B cell (primary cell): ENCODE measurements at regions not wholly inside any gene's neighbourhood (a gene's known extent, or its start where the extent isn't known, plus 50 kb on each side); places are given as distances from the start of the nearest gene placed in this dataset.

Source experiments
- ATAC-seq: fragments of 200-7000 bp; cut with Tn5 transposase; one replicate; pipeline ENCODE4 v1.10.0; 2021; ENCODE audit warnings: low read depth, mild to moderate bottlenecking, moderate number of reproducible peaks, moderate library complexity
- CTCF ChIA-PET: fragments of 350-600 bp; sonication (Branson Sonifier 250); formaldehyde crosslinking; loops from one replicate; lab custom pipeline; 2021; ENCODE audit warnings: antibody characterized with exemption, inconsistent platforms; lab: Charles Lee
- POLR2A ChIA-PET: fragments of 350-600 bp; sonication (Branson Sonifier 250); formaldehyde crosslinking; loops from one replicate; lab custom pipeline; 2021; ENCODE audit warnings: antibody characterized with exemption; lab: Charles Lee
- DNase-seq: peaks from one replicate; pipeline ENCODE4 v3.0.0; 2013
- H2AFZ ChIP-seq: 2 replicates; pipeline ENCODE4 v1.6.1; 2012; ENCODE audit warnings: mild to moderate bottlenecking, low read depth, low read length; ENCODE audit not compliant: insufficient read depth, poor library complexity, severe bottlenecking
- H3K27ac ChIP-seq, 2 donors: 1 replicate in 1 of 2; 2 replicates in 1 of 2; pipeline ENCODE4 v1.5.1; 2012 to 2013; ENCODE audit warnings: low read length in 2 of 2, mild to moderate bottlenecking in 2 of 2, moderate library complexity in 1 of 2
- H3K27me3 ChIP-seq, 4 experiments: fragments of 200-600 bp in 1 of 4; sonication (generic) in 1 of 4; replicated peaks in 1 of 4; 1 replicate in 2 of 4; 2 replicates in 2 of 4; pipeline versions ENCODE4 v1.6.1 to v1.7.0; 2013 to 2016; ENCODE audit warnings: low read length in 3 of 4, mild to moderate bottlenecking in 2 of 4, mixed read lengths in 1 of 4, moderate library complexity in 1 of 4; ENCODE audit not compliant: insufficient read depth in 4 of 4, control insufficient read depth in 3 of 4; ENCODE audit errors: control extremely low read depth in 1 of 4
- H3K36me3 ChIP-seq, 2 experiments: replicated peaks in 1 of 2; 1 replicate in 1 of 2; 2 replicates in 1 of 2; pipeline versions ENCODE4 v1.6.1 to v1.7.1; 2013; ENCODE audit warnings: low read length in 1 of 2; ENCODE audit not compliant: insufficient read depth in 2 of 2, control insufficient read depth in 1 of 2; ENCODE audit errors: control extremely low read depth in 1 of 2, extremely low read depth in 1 of 2
- H3K4me1 ChIP-seq, 2 donors: fragments of 200-600 bp in 1 of 2; sonication (generic) in 1 of 2; 1 replicate in 1 of 2; 2 replicates in 1 of 2; pipeline versions ENCODE4 v1.5.1 to v1.6.1; 2013 to 2017; ENCODE audit warnings: low read length in 2 of 2; ENCODE audit not compliant: control insufficient read depth in 2 of 2, insufficient read depth in 2 of 2
- H3K4me2 ChIP-seq: replicated peaks from 2 replicates; pipeline ENCODE3; 2012; ENCODE audit warnings: mild to moderate bottlenecking, low read depth, low read length; ENCODE audit not compliant: poor library complexity, severe bottlenecking
- H3K4me3 ChIP-seq, 5 experiments: fragments of 200-600 bp in 1 of 5; sonication (generic) in 1 of 5; 1 replicate in 3 of 5; 2 replicates in 2 of 5; pipeline versions ENCODE4 v1.5.1 to v1.7.0; 2011 to 2016; ENCODE audit warnings: low read length in 4 of 5, mild to moderate bottlenecking in 4 of 5, low read depth in 2 of 5, control low read depth in 1 of 5, moderate library complexity in 1 of 5; ENCODE audit not compliant: insufficient read depth in 1 of 5; ENCODE audit errors: control extremely low read depth in 1 of 5, extremely low read depth in 1 of 5
- H3K79me2 ChIP-seq: fragments of 200-600 bp; sonication (generic); one replicate; pipeline ENCODE4 v1.6.0; 2016; ENCODE audit warnings: low read length; ENCODE audit not compliant: control insufficient read depth, insufficient read depth
- H3K9ac ChIP-seq: fragments of 200-600 bp; sonication (generic); 2 replicates; pipeline ENCODE4 v1.6.1; 2017; ENCODE audit warnings: mild to moderate bottlenecking, low read length, moderate library complexity
- H3K9me3 ChIP-seq, 3 donors: one replicate each; pipeline versions ENCODE4 v1.6.1 to v1.7.1; 2013; ENCODE audit warnings: low read length in 2 of 3; ENCODE audit not compliant: control insufficient read depth in 2 of 3, insufficient read depth in 1 of 3; ENCODE audit errors: control extremely low read depth in 1 of 3
- H4K20me1 ChIP-seq: 2 replicates; pipeline ENCODE4 v1.6.0; 2012; ENCODE audit warnings: mild to moderate bottlenecking, low read length; ENCODE audit not compliant: insufficient read depth, control insufficient read depth, poor library complexity, severe bottlenecking
- H3K27ac Mint-ChIP-seq: one replicate; pipeline ENCODE4 v1.8.0; 2021; ENCODE audit warnings: mixed read lengths
- H3K27me3 Mint-ChIP-seq: one replicate; pipeline ENCODE4 v1.8.0; 2021; ENCODE audit warnings: mixed read lengths
- H3K4me1 Mint-ChIP-seq: one replicate; pipeline ENCODE4 v1.8.0; 2021; ENCODE audit warnings: mixed read lengths
- H3K4me3 Mint-ChIP-seq: one replicate; pipeline ENCODE4 v1.8.0; 2021; ENCODE audit warnings: mixed read lengths
- H3K9me3 Mint-ChIP-seq: one replicate; pipeline ENCODE4 v1.8.0; 2022; ENCODE audit warnings: mixed read lengths; ENCODE audit not compliant: insufficient read depth
- CTCF ChIP-seq: fragments of 200-600 bp; IDR thresholded peaks from one replicate; pipeline ENCODE4 v1.8.0; 2022; ENCODE audit warnings: antibody characterized with exemption, mild to moderate bottlenecking
- EZH2 ChIP-seq: IDR thresholded peaks from 2 replicates; pipeline ENCODE4 v1.6.1; 2012; ENCODE audit warnings: borderline replicate concordance, low read depth, mild to moderate bottlenecking, moderate library complexity, low read length; ENCODE audit not compliant: insufficient read depth, poor library complexity, severe bottlenecking
- WGBS: methylation state at CpG from one replicate; pipeline ENCODE4 v1.1.5; 2013; ENCODE audit warnings: missing lambda C conversion rate; ENCODE audit not compliant: insufficient coverage; 5-methylcytosine and 5-hydroxymethylcytosine counted together
- intact Hi-C: fragments of 100-400 bp; cut with micrococcal nuclease; formaldehyde crosslinking; loops from one replicate; pipeline ENCODE4 v1.10.0; 2022

GRCh38 chr2:220036431-220036830, 409.0 kb downstream of the SLC4A3 start:
- Histone ChIP-seq H3K27me3 (no peaks in the 10 kb centered on the region), H2AFZ (no peak overlapping the region), H3K4me2 (no peak overlapping the region), H3K4me3 (no peak overlapping the region), H3K36me3 (no peaks in the 10 kb centered on the region), H3K79me2 (no peaks in the 10 kb centered on the region), H3K9me3 (no peaks in the 10 kb centered on the region), H3K9ac (no peak overlapping the region), H3K4me1 (no peaks in the 10 kb centered on the region), H3K27ac (no peak overlapping the region), H4K20me1 (no peaks in the 10 kb centered on the region)
- H3K27me3 Mint-ChIP-seq, result no peaks in the 10 kb centered on the region
- no peak for ATAC-seq
- H3K4me3 Mint-ChIP-seq, result no peak overlapping the region
- CTCF ChIA-PET, result no interaction called here
- no peak for TF ChIP-seq CTCF
- no peak for TF ChIP-seq EZH2
- POLR2A ChIA-PET, result no interaction called here
- no peak overlapping the region for H3K27ac Mint-ChIP-seq
- no peaks in the 10 kb centered on the region for H3K9me3 Mint-ChIP-seq
- H3K4me1 Mint-ChIP-seq, result no peaks in the 10 kb centered on the region
- no peak for DNase-seq
- intact Hi-C loops, result no loop called here

GRCh38 chr2:220040346-220040745, 412.9 kb downstream of the SLC4A3 start:
- Histone ChIP-seq H2AFZ (no peak overlapping the region), H3K36me3 (no peaks in the 10 kb centered on the region), H3K27ac (no peak overlapping the region), H3K4me2 (no peak overlapping the region), H3K79me2 (no peaks in the 10 kb centered on the region), H3K4me3 (no peak overlapping the region), H3K9me3 (no peaks in the 10 kb centered on the region), H3K9ac (no peak overlapping the region), H4K20me1 (no peaks in the 10 kb centered on the region), H3K4me1 (no peaks in the 10 kb centered on the region), H3K27me3 (no peaks in the 10 kb centered on the region)
- WGBS, result 96% methylated on average over 4 of the region's 5 CpGs
- Mint-ChIP-seq H3K9me3 (no peaks in the 10 kb centered on the region), H3K4me3 (no peak overlapping the region), H3K4me1 (no peaks in the 10 kb centered on the region), H3K27ac (no peak overlapping the region), H3K27me3 (no peaks in the 10 kb centered on the region)
- TF ChIP-seq EZH2 (no peak), CTCF (no peak)
- no peak for ATAC-seq
- DNase-seq, result no peak
- intact Hi-C loops, result no loop called here
- POLR2A ChIA-PET, result no interaction called here
- CTCF ChIA-PET, result no interaction called here
